Inferior parietal cortex (tissue), 1 donor: ENCODE measurements at regions not wholly inside any gene's neighbourhood (a gene's known extent, or its start where the extent isn't known, plus 50 kb on each side); places are given as distances from the start of the nearest gene placed in this dataset.
A peak's percentile ranks its signal among the peaks of the same experiment; 100 is the strongest.
"Not testable (repeated sequence)": the region's sequence is repeated elsewhere in the genome, so short reads cannot be mapped to it uniquely, and the experiment has no call there.

ENCODE experiments used
- DNase-seq: peaks from one replicate; pipeline ENCODE4 v3.0.0-alpha.2; 2016; ENCODE audit errors: extremely low spot score

DNA sequence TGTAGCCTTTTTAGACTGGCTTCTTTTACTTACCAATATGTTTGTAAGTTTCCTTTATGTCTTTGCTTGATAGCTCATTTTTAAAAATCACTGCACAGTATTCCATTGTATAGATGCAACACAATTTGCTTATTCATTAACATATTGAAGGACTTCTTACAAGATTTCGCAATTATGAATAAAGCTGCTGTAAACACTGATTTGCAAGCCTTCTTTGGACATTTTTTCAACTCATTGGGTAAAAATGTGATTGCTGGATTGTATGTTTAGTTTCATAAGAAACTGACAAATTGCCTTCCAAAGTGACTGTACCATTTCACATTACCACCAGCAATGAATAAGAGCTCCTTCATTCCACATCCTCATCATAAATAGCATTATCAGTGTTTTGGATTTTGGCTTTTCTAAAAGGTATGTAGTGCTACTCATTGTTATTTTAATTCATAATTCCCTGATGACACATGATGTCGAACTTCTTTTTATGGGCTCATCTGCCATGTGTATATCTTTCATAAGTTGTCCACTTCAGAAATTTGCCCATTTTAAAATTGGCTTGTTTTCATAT is 80.7 kb downstream of the TFAP2B start:
- DNase-seq, result no peak

DNA sequence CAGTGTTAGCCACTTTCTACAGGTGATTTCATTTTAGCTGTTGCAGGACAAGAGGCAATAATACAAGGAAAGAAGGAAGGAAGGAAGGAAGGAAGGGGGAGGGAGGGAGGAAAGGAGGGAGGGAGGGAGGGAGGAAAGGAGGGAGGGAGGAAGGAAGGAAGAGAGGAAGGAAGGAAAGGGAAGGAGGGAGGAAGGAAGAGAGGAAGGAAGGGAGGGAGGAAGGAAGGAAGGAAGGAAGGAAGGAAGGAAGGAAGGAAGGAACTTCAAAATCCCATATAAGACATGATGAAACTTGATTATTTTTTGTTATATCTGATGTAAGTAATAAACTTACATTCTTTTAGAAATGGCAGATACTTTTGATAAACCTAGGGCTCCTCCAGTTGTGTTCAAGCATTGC is 83.6 kb downstream of the TFAP2B start:
- DNase-seq, result no peak

DNA sequence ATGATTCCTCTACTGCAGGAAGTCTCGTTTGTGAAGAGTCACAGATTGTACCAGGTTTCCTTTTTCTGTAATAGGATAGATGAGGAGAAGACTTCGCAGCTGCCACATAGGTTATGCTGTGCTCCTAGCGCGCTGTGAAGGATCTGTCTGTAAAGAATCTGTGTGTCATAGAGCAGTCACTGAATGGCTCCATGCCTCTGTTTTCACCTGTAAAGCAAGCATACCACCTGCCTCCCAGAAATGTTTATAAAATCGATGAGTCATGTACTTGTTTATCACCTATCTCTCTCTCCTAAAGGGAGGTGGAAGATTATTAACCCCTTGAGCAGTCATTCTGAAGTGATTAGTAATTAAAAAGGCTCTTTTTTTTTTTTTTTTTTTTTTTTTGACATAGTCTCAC is 86.6 kb downstream of the TFAP2B start:
- no peak for DNase-seq

GRCh38 chr6:50907565-50907964 is 88.9 kb downstream of the TFAP2B start:
- no peak for DNase-seq

DNA sequence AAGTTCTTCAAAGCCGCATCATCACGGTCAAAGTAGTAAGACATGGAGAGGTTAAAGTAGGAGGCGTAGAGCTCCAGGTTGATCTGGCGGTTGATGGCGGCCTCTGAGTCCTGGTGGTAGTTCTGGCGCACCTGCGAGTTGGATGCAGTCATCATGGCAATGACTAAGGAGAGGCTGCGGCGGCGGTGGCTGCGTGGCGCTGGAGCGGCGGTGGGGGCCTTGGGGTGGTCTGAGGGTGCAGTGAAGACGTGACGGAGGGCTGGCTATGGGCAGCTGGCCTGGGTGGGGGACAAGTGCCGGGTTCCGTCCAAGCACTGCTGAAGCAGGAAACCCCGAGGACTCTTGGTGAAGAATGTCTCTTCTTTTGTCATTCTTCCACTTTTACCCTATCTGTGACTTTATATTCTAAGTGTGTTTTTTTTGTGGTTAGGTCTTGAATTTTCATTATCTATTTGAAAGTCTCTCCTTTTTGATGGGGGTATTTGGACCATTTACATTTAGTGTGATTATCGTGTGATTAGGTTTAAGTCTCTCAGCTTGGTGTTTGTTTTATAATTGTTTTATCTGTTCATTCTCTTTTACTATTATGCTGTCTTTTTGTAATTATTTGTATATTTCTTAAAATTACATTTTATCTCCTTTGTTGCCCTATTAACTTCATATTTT is 94.6 kb downstream of the TFAP2B start:
- no peak for DNase-seq

DNA sequence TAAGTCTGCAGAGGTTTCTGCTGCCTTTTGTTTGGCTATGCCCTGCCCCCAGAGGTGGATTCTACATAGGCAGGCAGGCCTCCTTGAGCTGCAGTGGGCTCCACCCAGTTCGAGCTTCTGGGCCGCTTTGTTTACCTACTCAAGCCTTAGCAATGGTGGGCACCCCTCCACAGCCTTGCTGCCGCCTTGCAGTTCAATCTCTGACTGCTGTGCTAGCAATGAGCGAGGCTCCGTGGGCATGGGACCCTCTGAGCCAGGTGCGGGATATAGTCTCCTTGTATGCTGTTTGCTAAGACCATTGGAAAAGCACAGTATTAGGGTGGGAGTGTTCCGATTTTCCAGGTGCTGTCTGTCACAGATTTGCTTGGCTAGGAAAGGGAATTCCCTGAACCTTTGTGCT is 102.7 kb downstream of the TFAP2B start:
- not testable (repeated sequence) for DNase-seq

GRCh38 chr6:50921968-50922367 is 103.3 kb downstream of the TFAP2B start:
- DNase-seq, result no peak

DNA sequence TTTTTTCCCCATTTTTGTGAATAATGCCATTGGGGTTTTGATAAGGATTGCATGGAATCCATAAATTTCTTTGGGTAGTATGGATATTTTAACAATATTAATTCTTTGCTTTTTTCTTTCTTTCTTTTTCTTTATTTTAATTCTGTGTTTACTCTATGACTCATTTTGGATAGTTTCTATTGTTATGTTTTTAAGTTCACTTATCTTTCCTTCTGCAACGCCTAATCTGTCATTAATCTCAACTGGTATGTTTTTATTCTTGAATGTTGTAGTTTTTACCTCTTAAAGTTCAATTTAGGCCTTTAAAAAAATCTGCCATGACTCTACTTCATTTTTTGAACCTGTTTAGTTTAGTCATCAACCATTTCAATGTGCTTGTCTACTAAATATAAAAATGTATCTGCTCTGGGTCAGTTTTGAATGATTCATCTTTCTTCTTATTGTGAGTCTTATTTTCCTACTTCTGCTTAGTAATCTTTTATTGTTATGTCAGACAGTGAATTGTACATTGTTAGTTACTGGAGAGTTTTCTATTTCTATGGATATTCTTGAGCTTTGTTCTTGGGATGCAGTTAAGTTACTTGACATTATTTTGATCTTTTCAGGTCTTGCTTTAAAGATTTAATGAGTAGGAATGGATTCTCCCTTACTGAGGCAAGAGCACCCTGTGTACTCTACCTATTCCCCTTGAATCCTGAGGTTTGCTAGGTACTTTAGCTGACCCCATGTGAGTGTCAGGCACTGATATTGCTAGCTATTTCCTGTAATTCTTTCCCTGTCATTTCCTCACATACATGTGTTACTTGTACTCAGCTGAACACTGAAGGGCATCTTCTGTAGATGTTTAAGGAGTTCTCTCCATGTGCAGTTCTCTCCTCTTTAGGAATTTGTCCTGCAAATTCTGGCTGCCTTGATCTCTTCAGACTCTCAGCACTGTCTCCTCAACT is 104.2 kb downstream of the TFAP2B start:
- no peak for DNase-seq

GRCh38 chr6:50924758-50925157 is 106.1 kb downstream of the TFAP2B start:
- no peak for DNase-seq

DNA sequence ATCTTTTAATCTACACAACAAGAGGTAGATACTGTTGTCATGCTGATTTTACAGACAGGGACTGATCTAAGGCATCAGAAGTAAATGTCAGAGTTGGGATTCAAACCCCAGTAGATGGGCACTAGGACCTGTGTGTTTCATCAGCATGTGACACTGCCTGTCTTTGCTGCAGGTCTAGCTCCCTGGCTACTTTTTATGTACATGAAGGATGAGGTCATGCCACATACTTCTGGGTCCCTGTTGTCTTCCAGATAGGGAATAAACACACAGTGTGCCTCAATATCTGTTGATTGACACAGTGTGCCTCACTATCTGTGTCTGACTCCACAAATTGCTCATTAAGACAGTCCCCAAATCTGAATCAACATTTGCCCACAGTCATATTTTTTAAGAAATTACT is 106.9 kb downstream of the TFAP2B start:
- DNase-seq, result no peak

GRCh38 chr6:50925981-50926380 is 107.3 kb downstream of the TFAP2B start:
- no peak for DNase-seq

DNA sequence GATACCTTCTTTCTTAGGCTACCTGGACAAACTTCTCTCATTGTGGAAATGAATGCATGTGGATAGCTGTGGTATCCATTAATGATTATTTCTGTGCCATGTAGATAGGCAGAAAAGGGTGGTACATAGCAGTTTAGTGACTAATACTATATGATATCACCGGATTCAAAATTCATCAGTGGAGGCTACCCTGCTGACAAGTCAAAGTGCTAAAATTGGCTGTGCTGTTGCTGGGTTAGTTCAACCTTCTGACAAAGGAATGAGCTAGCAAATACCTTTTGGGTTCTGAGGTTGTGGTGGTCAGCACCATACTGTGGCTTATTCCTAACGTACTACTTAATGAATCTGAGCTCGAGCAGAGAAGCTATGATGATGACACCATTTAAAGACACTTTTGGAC is 109.1 kb downstream of the TFAP2B start:
- no peak for DNase-seq

- DNase-seq, result no peak
Observed at GRCh38 chr6:50929323-50929722, 110.7 kb downstream of the TFAP2B start.

- DNase-seq, result no peak
Observed at GRCh38 chr6:50935442-50935841, 116.8 kb downstream of the TFAP2B start.

DNA sequence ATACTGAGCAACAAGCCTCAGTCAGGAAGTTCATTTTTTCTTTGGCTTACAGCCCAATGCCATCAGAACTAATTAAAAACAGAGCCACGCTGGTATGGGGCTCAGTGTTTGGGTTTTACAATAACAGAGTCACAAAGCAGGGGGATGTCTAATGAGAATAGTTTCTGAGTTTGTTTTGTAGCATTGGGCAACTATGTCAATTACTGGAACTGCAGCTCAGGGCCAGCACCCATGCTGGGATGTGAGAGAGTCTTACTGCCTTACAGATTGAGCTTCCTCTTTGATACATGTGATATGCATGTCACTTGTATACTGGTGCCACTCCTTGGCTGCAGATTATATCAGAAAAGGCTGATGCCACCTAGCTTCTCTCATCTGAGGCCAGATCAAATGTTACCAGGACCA is 117.6 kb downstream of the TFAP2B start:
- no peak for DNase-seq

- DNase-seq, result no peak
Observed at GRCh38 chr6:50939931-50940330, 121.3 kb downstream of the TFAP2B start.

GRCh38 chr6:50945789-50946188 is 127.1 kb downstream of the TFAP2B start:
- no peak for DNase-seq

- DNase-seq, result no peak
Observed at GRCh38 chr6:50952092-50952907, 133.6 kb downstream of the TFAP2B start.

GRCh38 chr6:50956014-50956413 is 137.3 kb downstream of the TFAP2B start:
- no peak for DNase-seq

- no peak for DNase-seq
Observed at GRCh38 chr6:50958148-50958697, 139.6 kb downstream of the TFAP2B start.

- peak; percentile 36 for DNase-seq
Observed at GRCh38 chr6:50959081-50959641, 140.5 kb downstream of the TFAP2B start.
